Mesothelial cell of epicardium (in vitro differentiated cells): ENCODE measurements at regions not wholly inside any gene's neighbourhood (a gene's known extent, or its start where the extent isn't known, plus 50 kb on each side); places are given as distances from the start of the nearest gene placed in this dataset.

Experiments used
- DNase-seq, 2 experiments: peaks; one replicate each; pipeline ENCODE4 v3.0.0; 2021; ENCODE audit warnings: low spot score in 2 of 2; ENCODE audit not compliant: unreplicated experiment in 2 of 2
- H3K27ac Mint-ChIP-seq: 2 replicates; pipeline ENCODE4 v1.8.0; 2021; ENCODE audit warnings: mixed read lengths
- H3K27me3 Mint-ChIP-seq: 2 replicates; pipeline ENCODE4 v1.8.0; 2021; ENCODE audit warnings: low read depth, mixed read lengths
- H3K36me3 Mint-ChIP-seq: 2 replicates; pipeline ENCODE4 v1.8.0; 2021; ENCODE audit warnings: mixed read lengths
- H3K4me1 Mint-ChIP-seq: 2 replicates; pipeline ENCODE4 v1.8.0; 2021; ENCODE audit warnings: mixed read lengths
- H3K4me3 Mint-ChIP-seq: 2 replicates; pipeline ENCODE4 v1.8.0; 2021; ENCODE audit warnings: mild to moderate bottlenecking, moderate library complexity, mixed read lengths
- H3K9me3 Mint-ChIP-seq: 2 replicates; pipeline ENCODE4 v1.8.0; 2021; ENCODE audit warnings: mixed read lengths
- TF ChIP-seq, protein P1 (sequence below): fragments of 200-600 bp; sonication (generic); IDR thresholded peaks from one replicate; pipeline ENCODE4 v1.5.0; 2021; ENCODE audit warnings: antibody characterized with exemption; ENCODE audit not compliant: unreplicated experiment

DNA sequence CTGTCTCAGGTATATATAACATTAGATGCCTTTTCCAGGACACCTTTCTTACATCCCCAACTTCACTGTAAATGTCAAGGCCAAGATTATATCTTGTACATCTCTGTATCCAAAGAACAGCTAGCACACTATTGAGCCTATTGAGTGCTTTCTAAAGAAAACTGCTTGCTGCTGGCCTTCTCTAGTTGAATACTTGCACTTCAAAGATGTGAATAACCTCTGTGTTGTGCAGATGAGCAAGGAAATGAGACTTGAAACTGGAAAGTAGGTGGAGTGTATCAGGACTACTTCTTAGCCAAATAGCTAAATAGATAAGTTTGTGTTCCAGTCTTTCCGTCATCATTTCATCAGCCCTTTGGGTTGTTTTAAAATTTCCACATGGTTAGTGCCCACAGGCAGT is 704.4 kb upstream of the AMOT start:
- no peak for DNase-seq
- no peaks in the 10 kb centered on the region for H3K36me3 Mint-ChIP-seq
- H3K4me1 Mint-ChIP-seq: peaks cover 17% of the 10 kb centered on the region
- no peak overlapping the region for H3K27ac Mint-ChIP-seq
- TF ChIP-seq, protein P1, sequence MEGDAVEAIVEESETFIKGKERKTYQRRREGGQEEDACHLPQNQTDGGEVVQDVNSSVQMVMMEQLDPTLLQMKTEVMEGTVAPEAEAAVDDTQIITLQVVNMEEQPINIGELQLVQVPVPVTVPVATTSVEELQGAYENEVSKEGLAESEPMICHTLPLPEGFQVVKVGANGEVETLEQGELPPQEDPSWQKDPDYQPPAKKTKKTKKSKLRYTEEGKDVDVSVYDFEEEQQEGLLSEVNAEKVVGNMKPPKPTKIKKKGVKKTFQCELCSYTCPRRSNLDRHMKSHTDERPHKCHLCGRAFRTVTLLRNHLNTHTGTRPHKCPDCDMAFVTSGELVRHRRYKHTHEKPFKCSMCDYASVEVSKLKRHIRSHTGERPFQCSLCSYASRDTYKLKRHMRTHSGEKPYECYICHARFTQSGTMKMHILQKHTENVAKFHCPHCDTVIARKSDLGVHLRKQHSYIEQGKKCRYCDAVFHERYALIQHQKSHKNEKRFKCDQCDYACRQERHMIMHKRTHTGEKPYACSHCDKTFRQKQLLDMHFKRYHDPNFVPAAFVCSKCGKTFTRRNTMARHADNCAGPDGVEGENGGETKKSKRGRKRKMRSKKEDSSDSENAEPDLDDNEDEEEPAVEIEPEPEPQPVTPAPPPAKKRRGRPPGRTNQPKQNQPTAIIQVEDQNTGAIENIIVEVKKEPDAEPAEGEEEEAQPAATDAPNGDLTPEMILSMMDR: no peak
- H3K4me3 Mint-ChIP-seq: no peak overlapping the region
- no peaks in the 10 kb centered on the region for H3K27me3 Mint-ChIP-seq
- H3K9me3 Mint-ChIP-seq: peaks cover 4% of the 10 kb centered on the region

DNA sequence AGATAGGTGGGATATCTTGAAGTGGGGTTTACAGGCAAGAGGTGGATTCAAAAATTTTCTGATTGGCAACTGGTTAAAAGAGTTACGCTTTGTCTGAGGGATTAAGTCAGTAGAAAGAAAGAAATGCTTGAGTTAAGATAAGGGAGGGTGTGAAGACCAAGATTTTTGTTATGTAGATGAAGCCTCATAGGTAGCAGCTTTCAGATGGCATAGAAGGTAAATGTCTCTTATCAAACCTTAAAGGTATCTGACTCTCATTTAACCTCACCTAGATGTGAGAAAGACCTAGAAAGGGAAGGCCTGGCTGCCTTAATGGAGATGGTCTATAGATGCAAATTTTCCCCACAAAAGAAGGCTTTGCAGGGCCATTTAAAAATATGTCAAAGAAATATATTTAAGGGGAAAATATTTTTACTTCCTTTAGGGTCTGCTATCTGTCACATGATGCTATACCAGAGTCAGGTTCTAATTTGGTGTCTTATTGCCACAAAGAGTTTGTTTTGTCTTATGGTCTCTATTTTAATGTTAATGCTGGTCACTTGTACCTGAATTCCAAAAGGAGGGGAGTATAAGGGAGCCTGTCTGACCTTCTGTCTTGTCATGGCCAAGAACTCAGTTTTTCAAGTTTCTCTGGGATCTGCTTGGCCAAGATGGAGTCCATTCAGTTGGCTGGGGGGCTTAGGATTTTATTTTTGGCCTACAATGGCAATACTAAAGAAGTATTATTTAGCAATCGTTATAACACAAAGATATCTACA is 699.1 kb upstream of the AMOT start:
- Mint-ChIP-seq H3K4me3 (no peak overlapping the region), H3K36me3 (peaks cover 4% of the 10 kb centered on the region), H3K27me3 (no peaks in the 10 kb centered on the region), H3K4me1 (peaks cover 14% of the 10 kb centered on the region), H3K27ac (no peak overlapping the region), H3K9me3 (peaks cover 9% of the 10 kb centered on the region)
- TF ChIP-seq, protein P1: no peak
- DNase-seq: no peak

DNA sequence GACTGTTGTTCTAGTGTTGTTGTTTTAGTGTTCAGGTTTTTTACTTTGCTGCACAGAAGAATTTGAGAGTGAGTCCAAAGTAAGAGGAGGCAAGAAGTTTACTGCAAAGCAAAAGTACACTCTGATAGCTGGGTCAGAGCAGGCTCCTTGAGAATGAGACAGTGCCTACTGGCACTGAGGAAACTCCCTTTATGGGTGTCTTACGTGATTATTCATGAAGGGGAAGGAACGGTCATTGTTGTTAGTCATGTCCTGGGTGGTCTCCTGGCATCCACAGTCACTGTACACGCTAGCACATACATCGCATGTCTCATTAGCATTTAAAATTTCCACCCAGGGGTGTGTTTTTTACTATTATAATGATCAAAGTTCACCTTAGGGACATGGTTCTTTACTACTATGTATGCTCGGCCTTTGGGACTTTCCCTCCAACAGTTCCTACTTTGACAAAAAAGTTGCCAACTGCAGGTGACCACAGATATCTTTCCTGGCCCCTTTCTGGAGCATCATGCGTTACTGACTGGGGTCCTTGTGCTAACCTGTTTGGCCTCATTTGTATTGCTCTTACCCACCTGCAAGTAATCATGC is 688.9 kb upstream of the AMOT start:
- H3K36me3 Mint-ChIP-seq: no peaks in the 10 kb centered on the region
- no peaks in the 10 kb centered on the region for H3K27me3 Mint-ChIP-seq
- no peak for DNase-seq
- peaks cover 4% of the 10 kb centered on the region for H3K4me1 Mint-ChIP-seq
- no peak overlapping the region for H3K4me3 Mint-ChIP-seq
- H3K9me3 Mint-ChIP-seq: peaks cover 11% of the 10 kb centered on the region
- H3K27ac Mint-ChIP-seq: no peak overlapping the region
- TF ChIP-seq, protein P1: no peak

DNA sequence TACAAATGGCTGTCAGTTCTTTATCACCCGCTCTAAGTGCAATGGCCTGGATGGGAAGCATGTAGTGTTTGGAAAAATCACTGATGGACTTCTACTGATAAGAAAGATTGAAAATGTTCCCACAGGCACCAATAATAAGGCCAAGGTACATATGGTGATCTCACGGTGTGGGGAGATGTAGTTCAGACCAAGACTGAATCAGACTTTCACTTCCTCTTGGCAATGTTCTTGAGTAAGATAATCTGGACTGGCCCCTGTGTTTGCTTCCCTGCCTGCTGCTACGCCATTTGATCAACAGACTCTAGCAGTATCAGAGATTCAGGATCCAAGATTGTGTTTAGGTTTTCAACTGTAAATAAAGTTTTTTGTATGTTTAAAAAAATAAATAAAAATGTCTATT is 682.2 kb upstream of the AMOT start:
- Mint-ChIP-seq H3K27ac (no peak overlapping the region), H3K4me3 (no peak overlapping the region), H3K27me3 (no peaks in the 10 kb centered on the region), H3K4me1 (peaks cover 4% of the 10 kb centered on the region), H3K36me3 (no peaks in the 10 kb centered on the region), H3K9me3 (peaks cover 6% of the 10 kb centered on the region)
- DNase-seq: no peak
- TF ChIP-seq, protein P1: no peak

DNA sequence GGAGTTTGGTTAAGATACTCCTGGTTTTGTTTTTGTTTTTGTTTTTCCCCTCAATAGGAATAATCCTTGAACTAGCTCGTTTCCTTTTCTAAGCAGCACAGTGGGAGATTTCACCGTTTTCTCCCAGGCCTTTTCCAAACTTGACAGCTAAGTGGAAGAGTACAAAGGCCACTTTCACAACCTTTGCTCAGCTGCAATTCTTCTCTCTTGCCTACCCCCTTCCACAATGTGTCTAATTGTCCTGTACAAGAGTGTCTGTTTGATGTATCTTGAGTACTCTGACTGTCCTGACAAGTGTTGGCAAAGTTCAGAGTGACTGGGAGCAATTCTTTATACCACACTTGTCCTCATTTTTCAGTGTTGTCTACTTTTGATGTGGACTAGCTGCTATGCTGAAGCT is 674.3 kb upstream of the AMOT start:
- Mint-ChIP-seq H3K4me3 (no peak overlapping the region), H3K27ac (no peak overlapping the region), H3K27me3 (no peaks in the 10 kb centered on the region), H3K36me3 (no peaks in the 10 kb centered on the region), H3K4me1 (peaks cover 20% of the 10 kb centered on the region), H3K9me3 (peaks cover 10% of the 10 kb centered on the region)
- no peak for DNase-seq
- TF ChIP-seq, protein P1: no peak
